ENCODE measurements at regions not wholly inside any gene's neighbourhood (a gene's known extent, or its start where the extent isn't known, plus 50 kb on each side); places are given as distances from the start of the nearest gene placed in this dataset.
"Not testable (repeated sequence)": the region's sequence is repeated elsewhere in the genome, so short reads cannot be mapped to it uniquely, and the experiment has no call there.

- not testable (repeated sequence) for DNase-seq (ENCODE audit: low read depth in 4 of 4, low spot score in 3 of 4)
These were observed 161.0 kb downstream of the TMEM121 start for GRCh38 chr14:105687171-105688022.

- DNase-seq (ENCODE audit: low read depth in 4 of 4, low spot score in 3 of 4): not testable (repeated sequence)
These were observed 161.6 kb downstream of the TMEM121 start for GRCh38 chr14:105688023-105688351.

GRCh38 chr14:105688664-105689221 is 162.4 kb downstream of the TMEM121 start:
- DNase-seq (ENCODE audit: low read depth in 4 of 4, low spot score in 3 of 4): not testable (repeated sequence)

GRCh38 chr14:105689722-105690121 is 163.3 kb downstream of the TMEM121 start:
- DNase-seq (ENCODE audit: low read depth in 4 of 4, low spot score in 3 of 4): no peak

GRCh38 chr14:105690671-105691070 is 164.3 kb downstream of the TMEM121 start:
- no peak for DNase-seq (ENCODE audit: low read depth in 4 of 4, low spot score in 3 of 4)

- not testable (repeated sequence) for DNase-seq (ENCODE audit: low read depth in 4 of 4, low spot score in 3 of 4)
These were observed 165.1 kb downstream of the TMEM121 start for GRCh38 chr14:105691321-105692109.

GRCh38 chr14:105692110-105692685 is 165.8 kb downstream of the TMEM121 start:
- not testable (repeated sequence) for DNase-seq (ENCODE audit: low read depth in 4 of 4, low spot score in 3 of 4)

GRCh38 chr14:105694961-105695360 is 168.6 kb downstream of the TMEM121 start:
- no peak for DNase-seq (ENCODE audit: low read depth in 4 of 4, low spot score in 3 of 4)

GRCh38 chr14:105696388-105696787 is 170.0 kb downstream of the TMEM121 start:
- not testable (repeated sequence) for DNase-seq (ENCODE audit: low read depth in 4 of 4, low spot score in 3 of 4)

- DNase-seq (ENCODE audit: low read depth in 4 of 4, low spot score in 3 of 4): not testable (repeated sequence)
These were observed 171.0 kb downstream of the TMEM121 start for GRCh38 chr14:105697414-105697813.

- DNase-seq (ENCODE audit: low read depth in 4 of 4, low spot score in 3 of 4): not testable (repeated sequence)
These were observed 171.6 kb downstream of the TMEM121 start for GRCh38 chr14:105697955-105698354.

GRCh38 chr14:105698940-105699556 is 172.7 kb downstream of the TMEM121 start:
- not testable (repeated sequence) for DNase-seq (ENCODE audit: low read depth in 4 of 4, low spot score in 3 of 4)

- not testable (repeated sequence) for DNase-seq (ENCODE audit: low read depth in 4 of 4, low spot score in 3 of 4)
These were observed 173.3 kb downstream of the TMEM121 start for GRCh38 chr14:105699706-105700105.

- DNase-seq (ENCODE audit: low read depth in 4 of 4, low spot score in 3 of 4): not testable (repeated sequence)
These were observed 173.8 kb downstream of the TMEM121 start for GRCh38 chr14:105700146-105700545.

- DNase-seq (ENCODE audit: low read depth in 4 of 4, low spot score in 3 of 4): no peak
These were observed 174.4 kb downstream of the TMEM121 start for GRCh38 chr14:105700622-105701288.

- DNase-seq (ENCODE audit: low read depth in 4 of 4, low spot score in 3 of 4): no peak
These were observed 175.3 kb downstream of the TMEM121 start for GRCh38 chr14:105701456-105702274.

- DNase-seq (ENCODE audit: low read depth in 4 of 4, low spot score in 3 of 4): no peak
These were observed 176.0 kb downstream of the TMEM121 start for GRCh38 chr14:105702275-105702817.

- not testable (repeated sequence) for DNase-seq (ENCODE audit: low read depth in 4 of 4, low spot score in 3 of 4)
These were observed 176.8 kb downstream of the TMEM121 start for GRCh38 chr14:105703044-105703665.
